H9 (cell line): ENCODE measurements at regions not wholly inside any gene's neighbourhood (a gene's known extent, or its start where the extent isn't known, plus 50 kb on each side); places are given as distances from the start of the nearest gene placed in this dataset.
A peak's percentile ranks its signal among the peaks of the same experiment; 100 is the strongest.

ENCODE experiments used
- DNase-seq: peaks from one replicate; pipeline ENCODE4 v3.0.0-alpha.2; 2017
- H2AFZ ChIP-seq: one replicate; pipeline ENCODE4 v1.6.1; 2013; ENCODE audit warnings: mild to moderate bottlenecking, low read length, control low read depth, moderate library complexity
- H2AK5ac ChIP-seq: 2 replicates; pipeline ENCODE4 v1.6.1; 2013; ENCODE audit warnings: low read length, control low read depth, mixed read lengths; ENCODE audit not compliant: insufficient read length
- H2BK120ac ChIP-seq: one replicate; pipeline ENCODE4 v1.6.1; 2013; ENCODE audit warnings: low read depth, mild to moderate bottlenecking, low read length, control low read depth, inconsistent platforms; ENCODE audit not compliant: poor library complexity, severe bottlenecking
- H2BK12ac ChIP-seq: 2 replicates; pipeline ENCODE4 v1.6.1; 2013; ENCODE audit warnings: low read length, control low read depth, mixed read lengths, low read depth; ENCODE audit not compliant: insufficient read length
- H2BK15ac ChIP-seq: 2 replicates; pipeline ENCODE4 v1.6.1; 2013; ENCODE audit warnings: low read depth, low read length, control low read depth
- H2BK20ac ChIP-seq: one replicate; pipeline ENCODE4 v1.6.1; 2013; ENCODE audit warnings: low read depth, mild to moderate bottlenecking, low read length, control low read depth, inconsistent platforms; ENCODE audit not compliant: poor library complexity, severe bottlenecking
- H2BK5ac ChIP-seq: 2 replicates; pipeline ENCODE4 v1.6.1; 2013; ENCODE audit warnings: low read length, control low read depth, mixed read lengths; ENCODE audit not compliant: insufficient read length
- H3K14ac ChIP-seq: 2 replicates; pipeline ENCODE4 v1.6.1; 2013; ENCODE audit warnings: low read length, control low read depth; ENCODE audit not compliant: insufficient read depth
- H3K18ac ChIP-seq: 2 replicates; pipeline ENCODE4 v1.6.1; 2013; ENCODE audit warnings: low read depth, mild to moderate bottlenecking, mixed read lengths, low read length, control low read depth; ENCODE audit not compliant: insufficient read length
- H3K23ac ChIP-seq: 2 replicates; pipeline ENCODE4 v1.6.1; 2013; ENCODE audit warnings: low read length, control low read depth, mixed read lengths, low read depth; ENCODE audit not compliant: insufficient read length
- H3K23me2 ChIP-seq: 2 replicates; pipeline ENCODE4 v1.6.1; 2013; ENCODE audit warnings: low read depth, mild to moderate bottlenecking, mixed read lengths, low read length, control low read depth; ENCODE audit not compliant: insufficient read length, poor library complexity, severe bottlenecking
- H3K27ac ChIP-seq: 2 replicates; pipeline ENCODE4 v1.5.1; 2013; ENCODE audit warnings: low read length, control low read depth, mixed read lengths, low read depth; ENCODE audit not compliant: insufficient read length
- H3K27me3 ChIP-seq: 2 replicates; pipeline ENCODE4 v1.6.1; 2013; ENCODE audit warnings: low read length, control low read depth, inconsistent platforms; ENCODE audit not compliant: insufficient read depth
- H3K4ac ChIP-seq: 2 replicates; pipeline ENCODE4 v1.6.1; 2013; ENCODE audit warnings: low read depth, mild to moderate bottlenecking, control low read depth, inconsistent platforms, low read length, moderate library complexity
- H3K4me1 ChIP-seq: 2 replicates; pipeline ENCODE4 v1.6.1; 2013; ENCODE audit warnings: low read length, control low read depth, inconsistent platforms; ENCODE audit not compliant: insufficient read depth
- H3K4me2 ChIP-seq: 2 replicates; pipeline ENCODE4 v1.6.1; 2013; ENCODE audit warnings: low read length, control low read depth, mixed read lengths; ENCODE audit not compliant: insufficient read length, insufficient read depth
- H3K56ac ChIP-seq: 2 replicates; pipeline ENCODE4 v1.6.1; 2013; ENCODE audit warnings: low read depth, mild to moderate bottlenecking, mixed read lengths, low read length, control low read depth; ENCODE audit not compliant: insufficient read length
- H3K79me1 ChIP-seq: 2 replicates; pipeline ENCODE4 v1.6.1; 2013; ENCODE audit warnings: low read depth, mild to moderate bottlenecking, moderate library complexity, low read length, control low read depth, inconsistent platforms; ENCODE audit not compliant: insufficient read depth, poor library complexity, severe bottlenecking
- H3K79me2 ChIP-seq: 2 replicates; pipeline ENCODE4 v1.6.1; 2013; ENCODE audit warnings: low read length, control low read depth, inconsistent platforms; ENCODE audit not compliant: insufficient read depth
- H3K9ac ChIP-seq: 2 replicates; pipeline ENCODE4 v1.6.1; 2013; ENCODE audit warnings: low read length, control low read depth, mixed read lengths; ENCODE audit not compliant: insufficient read length; ENCODE audit errors: extremely low read depth
- H3K9me3 ChIP-seq: one replicate; pipeline ENCODE4 v1.6.1; 2013; ENCODE audit warnings: low read depth, low read length, inconsistent platforms; ENCODE audit not compliant: control insufficient read depth
- H3T11ph ChIP-seq: one replicate; pipeline ENCODE4 v1.6.1; 2013; ENCODE audit warnings: mild to moderate bottlenecking, low read length, control low read depth, inconsistent platforms
- H4K20me1 ChIP-seq: one replicate; pipeline ENCODE4 v1.6.1; 2013; ENCODE audit not compliant: control insufficient read depth, insufficient read length, insufficient read depth
- H4K5ac ChIP-seq: 2 replicates; pipeline ENCODE4 v1.6.1; 2013; ENCODE audit warnings: low read depth, mild to moderate bottlenecking, mixed read lengths, low read length, control low read depth; ENCODE audit not compliant: insufficient read length
- H4K8ac ChIP-seq: replicated peaks from 2 replicates; pipeline ENCODE4 v1.6.1; 2013; ENCODE audit warnings: low read length, control low read depth, mixed read lengths, low read depth; ENCODE audit not compliant: insufficient read length
- H4K91ac ChIP-seq: 2 replicates; pipeline ENCODE4 v1.6.1; 2013; ENCODE audit warnings: low read depth, mild to moderate bottlenecking, moderate library complexity, mixed read lengths, low read length, control low read depth; ENCODE audit not compliant: insufficient read length
- H3K27ac Mint-ChIP-seq, 3 experiments: 2 replicates in 2 of 3; 3 replicates in 1 of 3; pipeline ENCODE4 v1.8.0; 2020 to 2021; ENCODE audit warnings: mixed read lengths in 3 of 3, mild to moderate bottlenecking in 1 of 3, moderate library complexity in 1 of 3
- H3K27me3 Mint-ChIP-seq: 2 replicates; pipeline ENCODE4 v1.8.0; 2021; ENCODE audit warnings: low read depth, mild to moderate bottlenecking, moderate library complexity, mixed read lengths
- H3K36me3 Mint-ChIP-seq, 3 experiments: 2 replicates in 2 of 3; 3 replicates in 1 of 3; pipeline ENCODE4 v1.8.0; 2020 to 2021; ENCODE audit warnings: low read depth in 3 of 3, mixed read lengths in 3 of 3; ENCODE audit not compliant: insufficient read depth in 1 of 3
- H3K4me1 Mint-ChIP-seq, 2 experiments: 2 replicates each; pipeline ENCODE4 v1.8.0; 2020; ENCODE audit warnings: mixed read lengths in 2 of 2
- H3K4me3 Mint-ChIP-seq, 2 experiments: 2 replicates in 1 of 2; 3 replicates in 1 of 2; pipeline ENCODE4 v1.8.0; 2020 to 2021; ENCODE audit warnings: mild to moderate bottlenecking in 2 of 2, mixed read lengths in 2 of 2, moderate library complexity in 1 of 2
- H3K9me3 Mint-ChIP-seq, 2 experiments: 2 replicates in 1 of 2; 3 replicates in 1 of 2; pipeline ENCODE4 v1.8.0; 2020; ENCODE audit warnings: mild to moderate bottlenecking in 2 of 2, mixed read lengths in 2 of 2, moderate library complexity in 1 of 2
- CTCF ChIP-seq: fragments of 200-600 bp; sonication (generic); conservative IDR thresholded peaks from 3 replicates; pipeline ENCODE4 v1.8.0; 2021; ENCODE audit warnings: antibody characterized with exemption, mild to moderate bottlenecking
- WGBS: extraction: QIAGEN DNeasy Blood & Tissue Kit; methylation state at CpG from one replicate; pipeline ENCODE4 v1.1.7; 2013; ENCODE audit warnings: missing lambda C conversion rate, low lambda C conversion rate, mixed read lengths; ENCODE audit not compliant: insufficient read length; ENCODE audit errors: extremely low coverage; 5-methylcytosine and 5-hydroxymethylcytosine counted together

DNA sequence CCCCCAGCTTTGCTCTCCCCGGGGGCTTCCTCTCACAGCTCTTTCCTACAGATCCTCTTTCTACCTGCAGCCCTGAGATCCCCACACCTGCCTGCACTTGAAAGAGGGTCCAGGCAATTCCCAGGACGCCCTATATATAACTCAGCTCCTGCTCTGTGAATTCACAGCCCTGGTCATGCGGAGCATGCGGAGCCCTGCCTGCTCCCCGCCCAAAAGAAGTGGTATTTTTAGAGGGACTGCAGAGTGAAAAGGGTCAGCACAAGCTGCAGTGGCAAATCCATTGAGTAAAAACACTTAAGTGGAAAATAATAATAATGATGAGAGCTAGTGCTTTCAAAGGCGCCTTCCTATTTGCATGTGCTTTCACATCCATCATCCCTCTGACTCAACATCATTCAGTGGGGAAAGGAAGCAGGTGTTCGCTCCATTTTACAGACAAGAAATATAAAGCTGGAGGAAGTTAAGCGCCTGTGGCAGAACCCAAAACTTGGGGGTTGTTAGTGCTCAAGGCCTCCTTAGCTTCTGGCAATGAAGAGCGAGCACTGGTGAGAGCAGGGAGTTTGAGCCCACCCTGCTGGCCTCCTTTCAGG, 76.3 kb upstream of the LIPC start:
- no CpG with 5 or more reads among the region's 9 CpGs for WGBS
- Histone ChIP-seq H2AK5ac (no peak overlapping the region), H3K23me2 (no peaks in the 10 kb centered on the region), H4K8ac (no peak overlapping the region), H4K91ac (no peak overlapping the region), H2BK20ac (no peak overlapping the region), H3K4me2 (no peak overlapping the region), H3K56ac (no peak overlapping the region), H4K5ac (no peak overlapping the region), H4K20me1 (no peaks in the 10 kb centered on the region), H3K9me3 (no peaks in the 10 kb centered on the region), H3K4me1 (peaks cover 5% of the 10 kb centered on the region; the same call in 1 of the 2 replicates), H3K27me3 (no peaks in the 10 kb centered on the region), H3K23ac (no peak overlapping the region), H3K4ac (no peak overlapping the region), H2BK12ac (no peak overlapping the region), H3K79me2 (no peaks in the 10 kb centered on the region), H2BK5ac (no peak overlapping the region), H3K79me1 (no peaks in the 10 kb centered on the region), H3T11ph (no peak overlapping the region), H2AFZ (no peak overlapping the region), H3K27ac (no peak overlapping the region), H3K14ac (no peak overlapping the region), H2BK15ac (no peak overlapping the region), H2BK120ac (no peak overlapping the region), H3K18ac (no peak overlapping the region), H3K9ac (no peak overlapping the region)
- H3K36me3 Mint-ChIP-seq = no peaks in the 10 kb centered on the region; a peak in 2 of 7 replicates
- H3K27me3 Mint-ChIP-seq = peaks cover 6% of the 10 kb centered on the region
- H3K9me3 Mint-ChIP-seq = no peaks in the 10 kb centered on the region
- H3K4me3 Mint-ChIP-seq = no peak overlapping the region
- no peak for TF ChIP-seq CTCF
- H3K4me1 Mint-ChIP-seq = peaks cover 22 to 27% of the 10 kb centered on the region in 2 experiments
- 0 out of 7 replicates have a peak overlapping the region, but pooled peaks of 1 of the 3 experiments have one; percentile 46 for H3K27ac Mint-ChIP-seq
- DNase-seq = no peak
